NCI-H2196 treated with DMSO at 0.1 percent for 48 hours (cell line): ENCODE measurements at regions not wholly inside any gene's neighbourhood (a gene's known extent, or its start where the extent isn't known, plus 50 kb on each side); places are given as distances from the start of the nearest gene placed in this dataset.

Experiments
- DNase-seq: peaks from one replicate; lab custom pipeline; 2025; ENCODE audit not compliant: unreplicated experiment; lab: John Stamatoyannopoulos, UW

GRCh38 chr5:167570431-167570830 is 721.0 kb upstream of the WWC1 start:
- DNase-seq = no peak

GRCh38 chr5:167571824-167572223 is 719.6 kb upstream of the WWC1 start:
- DNase-seq = no peak

GRCh38 chr5:167573370-167574127 is 717.9 kb upstream of the WWC1 start:
- no peak for DNase-seq

DNA sequence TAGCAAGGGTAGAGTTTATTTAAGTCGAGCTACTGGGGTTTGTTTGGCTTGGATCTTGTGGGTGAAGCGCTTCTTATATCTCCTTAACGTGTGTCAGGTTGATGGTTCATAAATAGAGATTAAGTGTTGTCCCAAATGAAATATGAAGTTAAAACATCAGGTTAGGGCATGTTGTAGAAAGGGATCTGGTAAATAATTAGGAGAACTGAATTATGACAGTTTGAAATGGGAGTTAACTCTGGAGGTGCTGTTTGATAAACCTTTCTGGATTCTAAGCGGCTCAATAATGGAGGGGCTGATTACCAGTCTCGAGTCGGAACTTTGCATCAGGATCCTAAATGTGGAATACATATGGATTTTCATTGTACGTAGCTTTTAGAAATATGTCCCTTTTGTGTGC is 717.0 kb upstream of the WWC1 start:
- no peak for DNase-seq

GRCh38 chr5:167575330-167575729 is 716.1 kb upstream of the WWC1 start:
- no peak for DNase-seq

GRCh38 chr5:167576126-167576525 is 715.3 kb upstream of the WWC1 start:
- no peak for DNase-seq

- DNase-seq = no peak
Observed at GRCh38 chr5:167576897-167577296, 714.5 kb upstream of the WWC1 start.

- no peak for DNase-seq
Observed at GRCh38 chr5:167577616-167578015, 713.8 kb upstream of the WWC1 start.

GRCh38 chr5:167578977-167579692 is 712.3 kb upstream of the WWC1 start:
- no peak for DNase-seq

DNA sequence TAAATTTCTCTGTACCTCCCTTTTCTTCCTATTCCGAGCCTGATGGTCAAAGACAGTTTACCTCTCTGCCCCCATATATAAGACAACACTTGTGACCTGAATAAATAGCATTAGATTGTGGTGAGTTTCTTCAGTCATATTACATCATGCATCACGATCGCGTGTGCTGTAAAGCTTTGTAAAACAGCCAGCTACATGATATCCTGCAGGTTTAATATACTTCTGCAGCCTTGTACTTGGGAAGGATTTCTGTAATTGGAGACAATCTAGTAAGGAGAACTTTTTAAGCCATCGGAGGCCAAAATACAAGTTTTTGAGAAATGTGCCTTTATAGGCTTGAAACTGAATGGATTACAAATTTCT is 711.8 kb upstream of the WWC1 start:
- no peak for DNase-seq

GRCh38 chr5:167580608-167581007 is 710.8 kb upstream of the WWC1 start:
- no peak for DNase-seq

DNA sequence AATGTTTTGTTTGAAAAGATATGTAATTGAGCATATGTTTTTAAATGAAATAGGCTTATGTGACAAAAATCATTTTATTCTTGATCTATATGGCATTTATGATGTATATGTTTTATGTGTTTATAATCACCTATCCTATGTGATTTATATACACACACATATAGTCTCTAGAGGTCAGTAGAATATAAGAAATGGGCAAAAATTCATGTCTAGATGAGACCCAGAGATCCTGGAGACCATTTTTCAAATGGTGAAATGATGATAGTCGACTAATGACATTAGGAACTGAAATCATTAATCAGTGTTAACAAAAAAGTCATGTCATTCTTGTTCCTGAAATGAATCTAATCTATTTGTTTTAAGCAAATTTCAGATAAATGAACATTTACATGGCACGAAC is 709.2 kb upstream of the WWC1 start:
- DNase-seq = no peak

- DNase-seq = no peak
Observed at GRCh38 chr5:167582886-167583285, 708.6 kb upstream of the WWC1 start.

- no peak for DNase-seq
Observed at GRCh38 chr5:167585184-167585583, 706.3 kb upstream of the WWC1 start.

GRCh38 chr5:167587772-167588437 is 703.5 kb upstream of the WWC1 start:
- no peak for DNase-seq

GRCh38 chr5:167592114-167592513 is 699.3 kb upstream of the WWC1 start:
- DNase-seq = no peak

- no peak for DNase-seq
Observed at GRCh38 chr5:167593329-167594060, 698.0 kb upstream of the WWC1 start.

DNA sequence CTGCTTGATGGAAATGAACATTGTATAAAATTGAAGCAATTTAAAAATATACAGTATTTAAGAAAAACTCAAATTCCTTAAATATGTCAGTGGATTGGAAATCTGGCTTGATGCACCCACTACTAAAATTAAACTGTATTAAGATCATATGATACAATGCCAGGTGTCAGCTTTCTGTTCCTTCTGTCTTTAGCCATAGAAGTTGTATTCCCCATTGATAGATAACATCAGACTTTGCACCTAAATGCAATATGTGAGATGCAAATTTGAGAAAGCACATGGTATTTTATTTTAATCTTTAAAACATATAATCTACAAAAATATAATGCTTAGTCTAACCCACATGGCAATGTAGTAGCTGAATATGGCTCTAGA is 697.4 kb upstream of the WWC1 start:
- DNase-seq = no peak

DNA sequence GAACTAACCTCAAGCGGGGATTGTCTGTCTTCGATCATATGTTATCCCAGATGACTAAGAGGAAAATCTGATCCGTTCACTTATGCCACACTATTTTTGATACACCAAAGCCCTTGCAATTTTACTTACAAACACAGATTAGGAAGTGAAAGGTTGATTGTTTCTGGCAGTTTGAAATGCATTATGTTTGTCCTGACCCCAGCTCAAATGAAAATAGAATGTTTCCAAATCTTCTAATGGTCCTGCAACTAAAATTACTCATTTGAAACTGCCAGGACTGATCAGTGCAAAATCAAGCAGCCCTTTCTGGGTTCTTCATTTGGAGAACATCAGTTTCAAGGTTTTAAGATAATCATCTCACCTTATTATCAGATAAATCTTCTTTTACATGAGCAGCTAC is 696.7 kb upstream of the WWC1 start:
- no peak for DNase-seq

- no peak for DNase-seq
Observed at GRCh38 chr5:167595196-167595595, 696.2 kb upstream of the WWC1 start.

DNA sequence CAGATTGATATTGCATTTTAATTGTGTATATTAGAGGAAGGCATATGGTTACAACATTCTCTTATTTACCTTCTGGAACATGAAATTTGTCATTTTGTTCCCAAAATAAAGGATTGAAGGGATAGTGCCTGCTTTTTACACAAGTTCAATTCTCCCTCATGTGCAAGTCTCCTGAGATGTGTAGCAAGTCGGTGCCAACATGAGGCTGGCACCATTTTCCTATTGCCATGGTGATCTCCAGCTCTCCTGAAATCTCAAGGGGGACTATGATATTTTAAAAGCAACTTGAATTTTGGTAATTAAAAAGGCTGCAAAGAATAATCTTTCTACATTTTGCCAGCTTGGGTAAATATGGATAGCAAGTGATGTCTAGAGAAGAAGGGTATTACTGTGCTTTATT is 693.3 kb upstream of the WWC1 start:
- no peak for DNase-seq

GRCh38 chr5:167602067-167602466 is 689.4 kb upstream of the WWC1 start:
- no peak for DNase-seq
